OCI-LY1 (cell line): ENCODE measurements at regions not wholly inside any gene's neighbourhood (a gene's known extent, or its start where the extent isn't known, plus 50 kb on each side); places are given as distances from the start of the nearest gene placed in this dataset.

Experiments used
- EZH2 ChIP-seq: fragments of 200-600 bp; sonication (generic), shearing (Covaris generic); IDR thresholded peaks from 2 replicates; pipeline ENCODE4 v1.8.0; 2017; ENCODE audit warnings: borderline replicate concordance, mixed run types, mild to moderate bottlenecking, antibody characterized with exemption, low read length, moderate library complexity, mixed read lengths
- TF ChIP-seq, protein P1 (sequence below): fragments of 200-600 bp; sonication (generic), shearing (Covaris generic); IDR thresholded peaks from 2 replicates; pipeline ENCODE4 v1.5.1; 2017; ENCODE audit warnings: mild to moderate bottlenecking, antibody characterized with exemption, low read length, moderate library complexity, mixed read lengths

GRCh38 chr5:124622851-124623250 is 123.6 kb downstream of the ZNF608 start:
- TF ChIP-seq, protein P1, sequence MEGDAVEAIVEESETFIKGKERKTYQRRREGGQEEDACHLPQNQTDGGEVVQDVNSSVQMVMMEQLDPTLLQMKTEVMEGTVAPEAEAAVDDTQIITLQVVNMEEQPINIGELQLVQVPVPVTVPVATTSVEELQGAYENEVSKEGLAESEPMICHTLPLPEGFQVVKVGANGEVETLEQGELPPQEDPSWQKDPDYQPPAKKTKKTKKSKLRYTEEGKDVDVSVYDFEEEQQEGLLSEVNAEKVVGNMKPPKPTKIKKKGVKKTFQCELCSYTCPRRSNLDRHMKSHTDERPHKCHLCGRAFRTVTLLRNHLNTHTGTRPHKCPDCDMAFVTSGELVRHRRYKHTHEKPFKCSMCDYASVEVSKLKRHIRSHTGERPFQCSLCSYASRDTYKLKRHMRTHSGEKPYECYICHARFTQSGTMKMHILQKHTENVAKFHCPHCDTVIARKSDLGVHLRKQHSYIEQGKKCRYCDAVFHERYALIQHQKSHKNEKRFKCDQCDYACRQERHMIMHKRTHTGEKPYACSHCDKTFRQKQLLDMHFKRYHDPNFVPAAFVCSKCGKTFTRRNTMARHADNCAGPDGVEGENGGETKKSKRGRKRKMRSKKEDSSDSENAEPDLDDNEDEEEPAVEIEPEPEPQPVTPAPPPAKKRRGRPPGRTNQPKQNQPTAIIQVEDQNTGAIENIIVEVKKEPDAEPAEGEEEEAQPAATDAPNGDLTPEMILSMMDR: no peak
- no peak for TF ChIP-seq EZH2
